ENCODE measurements at regions not wholly inside any gene's neighbourhood (a gene's known extent, or its start where the extent isn't known, plus 50 kb on each side); places are given as distances from the start of the nearest gene placed in this dataset.

GRCh38 chr19:29079356-29080032, 133.5 kb downstream of the UQCRFS1 start:
- no peak for DNase-seq
- no peaks in the 10 kb centered on the region for H3K27me3 ChIP-seq
- WGBS, 3 donors: 55 to 69% (median 57%) methylated on average over 14 of the region's 14 CpGs
- H3K9me3 ChIP-seq: no peaks in the 10 kb centered on the region
- intact Hi-C loops (cut with DNase I): no loop called here
- no peaks in the 10 kb centered on the region for H3K4me1 ChIP-seq (ENCODE audit: insufficient read depth)
- H3K27ac ChIP-seq: no peak overlapping the region
- H3K4me3 ChIP-seq: no peak overlapping the region
- TF ChIP-seq EP300 (IDR thresholded peaks at IDR 0.05): no peak
- TF ChIP-seq POLR2A (IDR thresholded peaks at IDR 0.05): no peak
- TF ChIP-seq CTCF (IDR thresholded peaks at IDR 0.05): no peak
- H3K36me3 ChIP-seq: no peaks in the 10 kb centered on the region

- no peaks in the 10 kb centered on the region for H3K9me3 ChIP-seq
- DNase-seq: no peak
- WGBS, 3 donors: 78 to 87% (median 83%) methylated on average over 4 of the region's 4 CpGs
- no peak for TF ChIP-seq EP300 (IDR thresholded peaks at IDR 0.05)
- no peak for TF ChIP-seq CTCF (IDR thresholded peaks at IDR 0.05)
- TF ChIP-seq POLR2A (IDR thresholded peaks at IDR 0.05): no peak
- no peaks in the 10 kb centered on the region for H3K36me3 ChIP-seq
- H3K4me1 ChIP-seq (ENCODE audit: insufficient read depth): no peaks in the 10 kb centered on the region
- intact Hi-C loops (cut with DNase I): no loop called here
- H3K4me3 ChIP-seq: no peak overlapping the region
- no peaks in the 10 kb centered on the region for H3K27me3 ChIP-seq
- H3K27ac ChIP-seq: no peak overlapping the region
Measured at GRCh38 chr19:29076963-29077362, 136.0 kb downstream of the UQCRFS1 start.

GRCh38 chr19:29076161-29076560, 136.8 kb downstream of the UQCRFS1 start:
- Histone ChIP-seq H3K9me3 (no peaks in the 10 kb centered on the region), H3K27me3 (no peaks in the 10 kb centered on the region), H3K36me3 (no peaks in the 10 kb centered on the region), H3K27ac (no peak overlapping the region), H3K4me3 (no peak overlapping the region), H3K4me1 (ENCODE audit: insufficient read depth) (no peaks in the 10 kb centered on the region)
- DNase-seq: no peak
- intact Hi-C loops (cut with DNase I): no loop called here
- no peak for TF ChIP-seq EP300 (IDR thresholded peaks at IDR 0.05)
- TF ChIP-seq POLR2A (IDR thresholded peaks at IDR 0.05): no peak
- TF ChIP-seq CTCF (IDR thresholded peaks at IDR 0.05): no peak
- 63 to 76% (median 74%) methylated on average over 4 of the region's 4 CpGs for WGBS, 3 donors

DNA sequence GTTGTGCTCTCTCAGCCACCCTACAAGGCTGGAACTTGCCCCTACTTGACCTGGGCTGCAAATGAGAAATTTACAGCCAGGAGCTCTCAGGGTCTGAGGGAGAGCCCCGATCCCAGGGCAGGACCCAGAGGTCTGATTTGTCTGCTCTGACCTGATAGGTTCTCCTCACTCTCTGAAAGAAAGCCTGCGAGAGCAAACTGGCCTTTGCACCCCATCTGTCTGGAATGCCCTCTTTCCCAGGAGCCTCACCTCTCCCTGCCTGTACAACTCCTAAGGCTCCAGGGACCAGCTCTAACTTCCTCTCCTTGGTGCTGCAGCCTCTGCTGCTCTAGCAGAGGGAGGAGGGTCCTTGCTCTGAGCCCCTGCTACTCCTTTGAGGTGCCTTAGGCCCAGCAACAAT, 137.8 kb downstream of the UQCRFS1 start:
- H3K9me3 ChIP-seq: no peaks in the 10 kb centered on the region
- 39 to 48% (median 40%) methylated on average over 2 of the region's 2 CpGs for WGBS, 3 donors
- intact Hi-C loops (cut with DNase I): no loop called here

More for the DNA sequence above, 137.8 kb downstream of the UQCRFS1 start:
- no peaks in the 10 kb centered on the region for H3K36me3 ChIP-seq
- TF ChIP-seq POLR2A (IDR thresholded peaks at IDR 0.05) (no peak), CTCF (IDR thresholded peaks at IDR 0.05) (no peak), EP300 (IDR thresholded peaks at IDR 0.05) (no peak)
- H3K27me3 ChIP-seq: no peaks in the 10 kb centered on the region
- DNase-seq: no peak
- no peak overlapping the region for H3K4me3 ChIP-seq
- H3K27ac ChIP-seq: no peak overlapping the region
- H3K4me1 ChIP-seq (ENCODE audit: insufficient read depth): no peaks in the 10 kb centered on the region
